PC-3 (cell line): ENCODE measurements at regions not wholly inside any gene's neighbourhood (a gene's known extent, or its start where the extent isn't known, plus 50 kb on each side); places are given as distances from the start of the nearest gene placed in this dataset.

ENCODE experiments used
- EZH2 ChIP-seq: fragments of 300-600 bp; sonication (generic); IDR thresholded peaks from one replicate; pipeline ENCODE4 v1.6.1; 2017; ENCODE audit warnings: antibody characterized with exemption, mild to moderate bottlenecking, low read length; ENCODE audit not compliant: unreplicated experiment
- EZH2phosphoT487 ChIP-seq: fragments of 300-600 bp; sonication (generic); IDR thresholded peaks from 2 replicates; pipeline ENCODE4 v1.6.1; 2018; ENCODE audit warnings: mild to moderate bottlenecking, antibody characterized with exemption, low read length, borderline replicate concordance
- TF ChIP-seq, protein P1 (sequence below): fragments of 300-600 bp; sonication (generic); conservative IDR thresholded peaks from 2 replicates; pipeline ENCODE4 v1.5.1; 2017; ENCODE audit warnings: antibody characterized with exemption, low read depth, mild to moderate bottlenecking, low read length

DNA sequence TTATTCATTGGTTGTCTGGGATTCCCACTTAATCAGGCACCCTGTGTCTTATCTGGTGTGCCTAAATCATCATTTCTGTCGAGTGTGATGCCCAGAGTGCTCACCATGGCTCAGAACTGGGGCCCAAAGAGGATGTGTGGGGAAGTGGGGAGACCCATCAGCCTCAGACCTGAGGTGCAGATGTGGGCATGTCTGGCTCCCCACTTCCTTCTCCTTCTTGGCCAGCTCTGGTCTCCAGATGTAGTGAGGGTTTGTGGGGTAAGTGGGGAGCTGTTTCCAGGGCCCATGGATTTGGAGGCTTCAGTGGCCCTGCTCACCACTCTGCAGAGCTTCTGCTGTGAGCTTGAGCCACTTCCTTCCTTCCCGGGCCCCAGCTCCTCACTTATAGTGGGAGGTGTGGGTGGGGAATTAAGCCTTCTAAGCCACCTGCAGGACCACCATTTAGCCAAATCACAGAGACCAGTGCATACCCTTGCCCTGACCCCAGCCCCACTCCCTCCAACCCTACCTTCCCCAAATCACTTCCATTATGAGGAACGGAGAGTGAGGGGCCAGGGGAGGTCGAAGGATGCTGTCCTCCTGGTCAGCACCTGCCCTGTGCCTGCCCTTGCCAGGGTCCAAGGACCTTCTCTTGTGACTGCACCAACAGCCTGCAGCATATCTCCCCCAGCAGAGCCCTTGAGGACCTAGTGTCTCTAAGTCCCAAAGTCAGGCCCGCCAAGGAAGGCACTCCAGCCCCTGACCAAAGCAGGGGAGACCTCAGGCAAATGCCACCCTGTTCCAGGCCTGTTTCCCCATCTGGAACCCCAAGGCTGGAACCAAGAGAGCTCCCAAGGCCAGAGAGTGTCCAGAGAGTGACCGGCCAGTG, 278.2 kb upstream of the RTL1 start:
- TF ChIP-seq, protein P1, sequence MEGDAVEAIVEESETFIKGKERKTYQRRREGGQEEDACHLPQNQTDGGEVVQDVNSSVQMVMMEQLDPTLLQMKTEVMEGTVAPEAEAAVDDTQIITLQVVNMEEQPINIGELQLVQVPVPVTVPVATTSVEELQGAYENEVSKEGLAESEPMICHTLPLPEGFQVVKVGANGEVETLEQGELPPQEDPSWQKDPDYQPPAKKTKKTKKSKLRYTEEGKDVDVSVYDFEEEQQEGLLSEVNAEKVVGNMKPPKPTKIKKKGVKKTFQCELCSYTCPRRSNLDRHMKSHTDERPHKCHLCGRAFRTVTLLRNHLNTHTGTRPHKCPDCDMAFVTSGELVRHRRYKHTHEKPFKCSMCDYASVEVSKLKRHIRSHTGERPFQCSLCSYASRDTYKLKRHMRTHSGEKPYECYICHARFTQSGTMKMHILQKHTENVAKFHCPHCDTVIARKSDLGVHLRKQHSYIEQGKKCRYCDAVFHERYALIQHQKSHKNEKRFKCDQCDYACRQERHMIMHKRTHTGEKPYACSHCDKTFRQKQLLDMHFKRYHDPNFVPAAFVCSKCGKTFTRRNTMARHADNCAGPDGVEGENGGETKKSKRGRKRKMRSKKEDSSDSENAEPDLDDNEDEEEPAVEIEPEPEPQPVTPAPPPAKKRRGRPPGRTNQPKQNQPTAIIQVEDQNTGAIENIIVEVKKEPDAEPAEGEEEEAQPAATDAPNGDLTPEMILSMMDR: no peak
- TF ChIP-seq EZH2phosphoT487: no peak
- TF ChIP-seq EZH2: no peak
